Left lobe of liver (tissue), 2 donors: ENCODE measurements at regions not wholly inside any gene's neighbourhood (a gene's known extent, or its start where the extent isn't known, plus 50 kb on each side); places are given as distances from the start of the nearest gene placed in this dataset.

Experiments used
- ATAC-seq: fragments of 200-7000 bp; cut with Tn5 transposase; one replicate; pipeline ENCODE4 v1.9.1; 2020; ENCODE audit warnings: mild to moderate bottlenecking, moderate library complexity
- DNase-seq: peaks from one replicate; pipeline ENCODE4 v3.0.0-alpha.2; 2020; ENCODE audit warnings: low spot score
- donor health status: DM: no; HTN: no; CAD: no; lungs with moderate emphysema.
- donor health status: DM: no; HTN: yes; CAD: no.

DNA sequence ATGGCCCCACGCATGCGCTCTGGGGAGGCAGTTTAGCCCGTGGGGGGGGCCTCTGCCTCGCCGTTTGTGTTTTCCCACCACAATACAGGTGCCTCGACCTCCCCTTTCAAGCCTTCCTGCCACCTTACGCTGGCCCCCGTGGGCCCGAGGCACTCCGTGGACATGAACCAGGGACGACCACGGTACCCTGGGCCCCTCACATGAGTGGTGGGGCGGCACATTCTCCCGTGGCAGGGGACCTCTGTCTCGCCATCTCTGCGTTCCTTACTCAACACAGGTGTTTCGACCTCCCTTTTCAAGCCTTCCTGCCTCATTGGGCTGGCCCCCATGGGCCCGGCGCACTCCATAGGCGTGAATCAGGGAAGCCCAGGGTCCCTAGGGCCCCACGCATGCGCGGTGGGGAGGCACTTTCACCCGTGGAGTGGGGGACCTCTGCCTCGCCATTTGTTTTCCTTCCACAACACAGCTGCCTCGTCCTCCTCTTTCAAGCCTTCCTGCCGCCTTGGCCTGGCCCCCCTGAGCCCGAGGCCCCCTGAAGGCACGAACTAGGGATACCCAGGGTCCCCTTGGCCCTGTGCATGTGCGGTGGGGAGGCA lies 339.5 kb downstream of the ALG10 start:
- DNase-seq = no peak
- no peak for ATAC-seq

DNA sequence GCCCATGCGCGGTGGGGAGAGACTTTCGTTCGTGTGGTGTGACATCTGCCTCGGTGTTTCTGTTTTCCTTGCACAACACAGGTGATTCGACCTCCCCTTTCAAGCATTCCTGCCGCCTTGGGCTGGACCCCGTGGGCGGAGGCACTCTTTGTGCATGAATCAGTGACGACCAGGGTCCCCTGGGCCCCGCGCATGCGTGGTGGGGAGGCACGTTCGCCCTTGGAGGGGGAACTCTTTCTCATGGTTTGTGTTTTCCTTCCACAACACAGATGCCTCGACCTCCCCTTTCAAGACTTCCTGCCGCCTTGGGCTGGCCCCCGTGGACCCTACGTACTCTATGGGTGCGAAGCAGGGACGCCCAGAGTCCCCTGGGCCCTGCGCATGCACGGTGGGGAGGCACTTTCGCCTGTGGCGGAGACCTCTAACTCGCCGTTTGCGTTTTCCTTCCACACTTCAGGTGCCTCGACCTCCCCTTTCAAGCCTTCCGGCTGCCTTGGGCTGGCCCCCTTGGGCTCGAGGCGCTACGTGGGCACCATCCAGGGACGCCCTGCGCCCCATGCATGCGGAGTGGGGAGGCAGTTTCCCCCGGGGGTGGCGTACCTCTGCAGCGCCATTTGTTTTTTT lies 340.9 kb downstream of the ALG10 start:
- no peak for DNase-seq
- no peak for ATAC-seq

DNA sequence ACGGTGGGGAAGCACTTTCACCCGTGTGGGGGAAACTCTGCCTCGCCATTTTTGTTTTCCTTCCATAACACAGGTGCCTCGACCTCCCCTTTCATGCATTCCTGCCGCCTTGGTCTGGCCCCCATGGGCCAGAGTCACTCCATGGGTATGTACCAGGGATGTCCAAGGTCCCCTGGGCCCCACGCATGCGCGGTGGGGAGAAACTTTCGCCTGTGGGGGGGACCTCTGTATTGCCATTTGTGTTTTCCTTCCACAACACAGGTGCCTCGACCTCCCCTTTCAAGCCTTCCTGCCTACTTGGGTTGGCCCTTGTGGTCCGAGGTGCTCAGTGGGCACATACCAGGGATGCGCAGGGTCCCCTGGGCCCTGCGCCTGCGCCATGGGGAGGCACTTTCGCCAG lies 345.8 kb downstream of the ALG10 start:
- no peak for ATAC-seq
- DNase-seq = no peak

DNA sequence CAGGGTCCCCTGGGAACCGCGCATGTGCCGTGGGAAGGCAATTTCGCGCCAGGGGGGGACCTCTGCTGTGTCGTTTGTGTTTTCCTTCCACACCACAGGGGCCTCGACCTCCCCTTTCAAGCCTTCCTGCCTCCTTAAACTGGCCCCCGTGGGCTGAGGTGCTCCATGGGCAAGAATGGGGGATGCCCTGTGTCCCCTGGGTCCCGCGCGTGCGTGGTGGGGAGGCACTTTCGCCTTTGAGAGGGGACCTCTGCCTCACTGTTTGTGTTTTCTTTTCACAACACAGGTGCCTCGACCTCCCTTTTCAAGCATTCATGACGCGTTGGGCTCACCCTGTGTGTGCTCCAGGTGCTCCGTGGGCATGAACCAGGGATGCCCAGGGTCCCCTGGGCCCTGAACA lies 348.8 kb downstream of the ALG10 start:
- DNase-seq = no peak

DNA sequence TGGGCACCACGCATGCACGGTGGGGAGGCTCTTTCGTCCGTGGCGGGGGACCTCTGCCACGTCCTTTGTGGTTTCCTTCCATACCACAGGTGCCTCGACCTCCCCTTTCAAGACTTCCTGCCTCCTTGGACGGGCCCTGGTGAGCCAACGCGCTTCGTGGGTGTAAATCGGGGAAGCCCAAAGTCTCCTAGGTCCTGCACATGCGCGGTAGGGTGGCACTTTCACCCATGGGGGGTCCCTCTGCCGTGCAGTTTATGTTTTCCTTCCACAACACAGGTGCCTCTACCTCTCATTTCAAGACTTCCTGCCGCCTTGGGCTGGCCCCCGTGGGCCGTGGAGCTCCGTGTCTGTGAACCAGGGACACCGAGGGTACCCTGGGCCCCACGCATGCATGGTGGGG lies 349.7 kb downstream of the ALG10 start:
- DNase-seq (no peak), ATAC-seq (no peak)

More for the DNA sequence above, 348.8 kb downstream of the ALG10 start:
- no peak for ATAC-seq

DNA sequence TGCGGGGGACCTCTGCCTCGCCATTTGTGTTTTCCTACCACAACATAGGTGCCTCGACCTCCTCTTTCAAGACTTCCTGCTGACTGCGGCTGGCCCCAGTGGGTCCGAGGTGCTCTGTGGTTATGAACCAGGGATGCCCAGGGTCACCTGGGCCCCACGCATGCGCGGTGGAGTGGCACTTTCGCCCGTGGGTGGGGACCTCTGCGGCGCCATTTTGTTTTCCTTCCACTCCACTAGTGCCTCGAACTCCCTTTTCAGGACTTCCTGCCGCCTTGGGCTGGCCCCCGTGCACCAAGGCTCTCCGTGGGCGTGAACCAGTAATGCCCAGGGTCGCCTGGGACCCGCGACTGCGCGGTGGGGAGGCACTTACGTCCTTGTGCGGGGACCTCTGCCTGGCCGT lies 351.6 kb downstream of the ALG10 start:
- no peak for DNase-seq
- ATAC-seq = no peak

DNA sequence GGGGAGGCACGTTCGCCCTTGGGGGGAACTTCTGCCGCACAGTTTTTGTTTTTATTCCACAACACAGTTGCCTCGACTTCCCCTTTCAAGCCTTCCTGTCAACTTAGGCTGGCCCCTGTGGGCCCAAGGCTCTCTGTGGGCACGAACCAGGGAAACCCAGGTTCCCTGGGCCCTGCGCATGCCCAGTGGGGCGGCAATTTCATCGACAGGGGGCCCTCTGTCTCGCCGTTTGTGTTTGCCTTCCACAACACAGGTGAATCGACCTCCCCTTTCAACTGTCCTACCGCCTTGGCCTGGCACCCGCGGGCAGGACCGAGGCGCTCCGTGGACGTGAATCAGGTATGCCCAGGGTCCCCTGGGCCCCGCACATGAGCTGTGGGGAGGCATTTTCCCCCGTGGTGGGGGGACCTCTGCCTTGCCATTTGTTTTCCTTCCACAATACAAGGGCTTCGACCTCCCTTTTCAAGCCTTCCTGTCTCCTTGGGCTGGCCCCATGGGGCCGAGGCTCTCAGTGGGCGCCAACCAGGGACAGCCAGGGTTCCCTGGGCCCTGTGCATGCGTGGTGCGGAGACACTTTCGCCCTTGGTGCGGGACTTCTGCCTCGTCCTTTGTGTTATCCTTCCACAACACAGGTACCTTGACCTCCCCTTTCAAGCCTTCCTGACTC lies 354.0 kb downstream of the ALG10 start:
- ATAC-seq (no peak), DNase-seq (no peak)

DNA sequence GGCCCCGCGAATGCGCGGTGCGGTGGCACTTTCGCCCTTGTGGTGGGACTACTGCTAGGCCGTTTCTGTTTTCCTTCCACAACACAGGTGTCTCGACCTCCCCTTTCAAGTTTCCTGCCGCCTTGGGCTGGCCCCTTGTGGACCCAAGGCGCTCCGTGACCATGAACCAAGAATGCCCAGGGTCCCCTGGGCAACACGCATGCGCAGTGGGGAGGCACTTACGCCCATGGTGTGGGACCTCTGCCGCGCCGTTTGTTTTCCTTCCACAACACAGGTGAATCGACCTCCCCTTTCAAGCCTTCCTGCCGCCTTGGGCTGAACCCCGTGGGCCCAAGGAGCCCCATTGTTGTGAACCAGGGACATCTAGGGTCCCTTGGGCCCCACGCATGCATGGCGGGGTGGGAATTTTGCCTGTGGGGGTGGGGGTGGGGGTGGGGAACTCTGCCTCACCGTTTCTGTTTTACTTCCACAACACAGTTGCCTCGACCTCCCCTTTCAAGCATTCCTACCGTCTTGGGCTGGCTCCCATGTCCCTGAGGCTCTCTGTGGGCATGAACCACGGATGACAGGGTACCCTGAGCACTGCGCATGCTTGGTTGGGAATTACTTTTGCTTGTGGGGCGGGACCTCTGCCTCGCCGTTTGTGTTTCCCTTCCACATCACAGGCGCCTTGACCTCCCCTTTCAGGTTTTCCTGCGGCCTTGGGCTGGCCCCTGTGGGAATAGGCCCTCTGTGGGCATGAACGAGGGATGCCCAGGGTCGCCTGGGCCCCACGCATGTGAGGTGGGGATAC lies 355.1 kb downstream of the ALG10 start:
- ATAC-seq (no peak), DNase-seq (no peak)

DNA sequence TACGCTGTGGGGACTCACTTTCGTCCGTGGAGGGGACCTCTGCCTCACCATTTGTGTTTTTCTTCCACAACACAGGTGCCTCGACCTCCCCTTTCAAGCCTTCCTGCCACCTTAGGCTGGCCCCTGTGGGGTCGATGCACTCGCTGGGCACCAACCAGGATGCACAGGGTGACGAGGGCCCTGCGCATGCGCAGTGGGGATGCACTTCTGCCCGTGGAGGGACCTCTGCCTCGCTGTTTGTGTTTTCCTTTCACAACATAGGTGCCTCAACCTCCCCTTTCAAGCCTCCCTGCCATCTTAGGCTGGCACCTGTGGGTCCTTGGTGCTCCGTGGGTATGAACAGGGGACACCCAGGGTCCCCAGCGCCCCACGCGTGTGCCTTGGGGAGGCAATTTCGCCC lies 356.8 kb downstream of the ALG10 start:
- ATAC-seq = no peak
- no peak for DNase-seq

DNA sequence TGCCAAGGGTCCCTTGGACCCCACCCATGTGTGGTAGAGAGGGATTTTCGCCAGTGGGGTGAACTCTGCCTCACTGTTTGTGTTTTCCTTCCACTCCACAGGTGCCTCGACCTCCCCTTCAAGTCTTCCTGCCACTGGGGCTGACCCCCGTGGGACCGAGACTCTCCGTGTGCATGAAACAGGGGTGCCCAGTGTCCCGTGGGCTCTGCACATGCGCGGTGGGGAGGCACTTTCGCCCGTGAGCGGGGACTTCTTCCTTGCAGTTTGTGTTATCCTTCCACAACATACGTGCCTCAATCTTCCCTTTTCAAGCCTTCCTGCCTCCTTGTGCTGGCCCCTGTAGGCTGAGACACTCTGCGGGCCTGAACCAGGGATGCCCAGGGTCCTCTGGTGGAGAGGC lies 362.4 kb downstream of the ALG10 start:
- no peak for ATAC-seq

DNA sequence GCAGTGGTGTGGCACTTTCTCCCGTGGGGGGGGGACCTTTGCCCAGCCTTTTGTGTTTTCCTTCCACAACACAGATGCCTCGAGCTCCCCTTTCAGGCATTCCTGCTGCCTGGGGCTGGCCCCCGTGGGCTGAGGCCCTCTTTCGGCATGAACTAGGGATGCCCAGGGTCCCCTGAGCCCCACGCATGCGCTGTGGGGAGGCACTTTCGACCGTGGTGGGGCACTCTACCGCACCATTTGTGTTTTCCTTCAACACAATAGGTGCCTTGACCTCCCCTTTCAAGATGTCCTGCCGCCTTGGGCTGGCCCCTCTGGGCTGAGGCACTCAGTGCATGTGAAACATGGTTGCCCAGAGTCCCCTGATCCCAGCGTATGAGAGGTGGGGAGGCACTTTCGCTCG lies 363.7 kb downstream of the ALG10 start:
- DNase-seq = no peak
- ATAC-seq = no peak

More for the DNA sequence above, 362.4 kb downstream of the ALG10 start:
- DNase-seq = no peak

DNA sequence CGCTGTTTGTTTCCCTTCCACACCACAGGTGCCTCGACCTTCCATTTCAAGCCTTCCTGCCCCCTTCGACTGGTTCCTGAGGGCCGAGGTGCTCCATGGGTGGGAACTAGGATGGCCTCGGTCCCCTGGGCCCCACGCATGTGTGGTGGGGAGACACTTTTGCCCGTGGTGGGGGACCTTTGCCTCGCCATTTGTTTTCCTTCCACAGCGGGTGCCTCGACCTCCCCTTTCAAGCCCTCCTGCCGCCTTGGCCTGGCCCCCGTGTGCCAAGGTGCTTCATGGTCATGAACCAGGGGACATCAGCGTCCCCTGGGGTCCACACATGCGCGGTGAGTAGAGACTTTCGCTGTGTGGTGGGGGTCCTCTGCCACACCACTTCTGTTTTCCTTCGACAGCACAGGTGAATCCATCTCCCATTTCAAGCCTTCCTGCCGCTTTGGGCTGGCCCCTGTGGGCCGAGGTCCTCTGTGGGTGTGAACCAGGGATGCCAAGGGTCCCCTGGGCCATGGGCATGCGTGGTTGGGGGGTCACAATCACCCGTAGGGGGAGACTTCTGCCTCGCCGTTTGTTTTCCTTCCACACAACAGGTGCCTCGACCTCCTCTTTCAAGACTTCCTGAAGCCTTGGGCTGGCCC lies 364.4 kb downstream of the ALG10 start:
- ATAC-seq = no peak
- DNase-seq = no peak

DNA sequence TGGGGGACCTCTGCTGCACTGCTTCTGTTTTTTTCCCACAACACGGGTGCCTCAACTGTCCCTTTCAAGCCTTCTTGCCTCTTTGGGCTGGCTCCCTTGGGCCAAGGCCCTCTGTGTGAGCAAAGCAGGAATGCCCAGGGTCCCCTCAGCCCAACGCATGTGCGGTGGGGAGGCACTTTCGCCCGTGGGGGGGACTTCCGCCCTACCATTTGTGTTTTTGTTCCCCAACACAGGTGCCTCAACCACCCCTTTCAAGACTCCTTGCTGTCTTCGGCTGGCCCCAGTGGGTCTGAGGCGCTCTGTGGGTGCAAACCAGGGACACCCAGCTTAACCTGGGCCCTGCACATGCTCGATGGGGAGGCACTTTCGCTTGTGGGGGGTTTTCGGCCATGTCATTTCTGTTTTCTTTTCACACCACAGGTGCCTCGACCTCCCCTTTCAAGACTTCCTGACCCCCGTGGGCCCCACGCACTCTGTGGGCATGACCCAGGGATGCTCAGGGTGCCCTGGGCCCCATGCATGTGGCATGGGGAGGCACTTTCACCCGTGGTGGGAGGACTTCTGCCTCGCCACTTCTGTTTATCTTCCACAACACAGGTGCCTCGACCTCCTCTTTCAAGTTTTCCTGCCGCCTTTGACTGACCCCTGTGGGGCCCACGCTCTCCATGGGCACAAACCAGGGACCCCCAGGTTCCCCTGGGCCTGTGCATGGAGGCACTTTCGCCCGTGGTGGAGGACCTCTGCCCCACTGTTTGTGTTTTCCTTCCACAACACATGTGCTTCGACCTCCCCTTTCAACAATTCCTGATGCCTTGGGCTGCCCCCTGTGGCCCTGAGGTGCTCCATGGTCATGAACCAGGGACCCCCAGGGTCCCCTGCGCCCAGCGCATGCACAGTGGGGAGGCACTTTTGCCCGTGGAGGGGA lies 365.7 kb downstream of the ALG10 start:
- DNase-seq = no peak
- no peak for ATAC-seq

DNA sequence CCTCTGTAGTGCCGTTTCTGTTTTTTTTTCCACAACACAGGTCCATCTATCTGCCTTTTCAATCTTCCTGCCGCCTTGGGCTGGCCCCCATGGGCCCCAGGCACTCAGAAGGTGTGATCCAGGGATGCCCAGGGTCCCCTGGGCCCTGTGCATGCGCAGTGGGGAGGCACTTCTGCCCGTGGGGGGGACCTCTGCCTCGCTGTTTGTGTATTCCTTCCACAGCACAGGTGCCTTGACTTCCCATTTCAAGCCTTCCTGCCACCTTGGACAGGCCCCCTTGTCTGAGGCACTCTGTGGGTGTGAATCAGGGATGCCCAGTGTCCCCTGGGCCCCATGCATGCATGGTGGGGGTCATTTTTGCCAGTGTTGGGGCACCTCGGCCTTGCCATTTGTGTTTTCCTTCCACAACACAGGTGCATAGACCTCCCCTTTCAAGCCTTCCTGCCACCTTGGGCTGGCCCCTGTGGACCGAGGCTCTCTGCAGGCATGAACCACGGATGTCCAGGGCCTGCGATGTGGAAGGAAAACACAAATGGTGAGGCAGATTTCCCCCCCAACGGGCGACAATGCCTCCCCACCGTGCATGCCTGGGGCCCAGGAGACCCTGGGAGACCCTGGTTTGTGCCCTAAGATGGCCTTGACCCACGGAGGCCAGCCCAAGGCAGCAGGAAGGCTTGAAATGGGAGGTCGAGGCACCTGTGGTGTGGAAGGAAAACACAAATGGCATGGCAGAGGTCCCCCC lies 366.5 kb downstream of the ALG10 start:
- DNase-seq = no peak
- no peak for ATAC-seq

DNA sequence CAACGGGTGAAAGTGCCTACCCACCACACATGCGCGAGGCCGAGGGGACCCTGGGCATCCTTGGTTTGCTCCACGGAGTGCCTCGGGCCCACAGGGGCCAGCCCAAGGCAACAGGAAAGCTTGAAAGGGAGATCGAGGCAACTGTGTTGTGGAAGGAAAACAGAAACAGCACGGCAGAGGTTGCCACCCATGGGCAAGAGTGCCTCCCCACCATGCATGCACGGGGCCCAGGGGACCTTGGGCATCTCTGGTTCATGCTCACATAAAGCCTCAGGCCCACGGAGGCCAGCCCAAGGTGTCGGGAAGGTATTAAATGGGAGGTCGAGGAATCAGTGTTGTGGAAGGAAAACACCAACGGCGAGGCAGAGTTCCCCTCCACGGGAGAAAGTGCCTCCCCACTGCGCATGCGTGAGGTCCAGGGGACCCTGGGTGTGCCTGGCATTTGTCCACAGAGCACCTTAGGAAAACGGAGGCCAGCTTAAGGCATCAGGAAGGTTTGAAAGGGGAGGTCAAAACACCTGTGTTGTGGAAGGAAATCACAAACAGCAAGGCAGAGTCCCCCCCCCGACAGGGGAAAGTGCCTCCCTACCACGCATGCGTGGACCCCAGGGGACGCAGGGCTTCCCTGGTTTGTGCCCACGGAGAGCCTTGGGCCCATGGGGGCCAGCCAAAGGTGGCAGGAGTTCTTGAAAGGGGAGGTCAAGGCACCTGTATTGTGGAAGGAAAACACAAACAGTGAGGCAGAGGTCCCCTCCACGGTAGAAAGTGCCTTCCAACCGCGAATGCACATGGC lies 367.3 kb downstream of the ALG10 start:
- DNase-seq (no peak), ATAC-seq (no peak)

DNA sequence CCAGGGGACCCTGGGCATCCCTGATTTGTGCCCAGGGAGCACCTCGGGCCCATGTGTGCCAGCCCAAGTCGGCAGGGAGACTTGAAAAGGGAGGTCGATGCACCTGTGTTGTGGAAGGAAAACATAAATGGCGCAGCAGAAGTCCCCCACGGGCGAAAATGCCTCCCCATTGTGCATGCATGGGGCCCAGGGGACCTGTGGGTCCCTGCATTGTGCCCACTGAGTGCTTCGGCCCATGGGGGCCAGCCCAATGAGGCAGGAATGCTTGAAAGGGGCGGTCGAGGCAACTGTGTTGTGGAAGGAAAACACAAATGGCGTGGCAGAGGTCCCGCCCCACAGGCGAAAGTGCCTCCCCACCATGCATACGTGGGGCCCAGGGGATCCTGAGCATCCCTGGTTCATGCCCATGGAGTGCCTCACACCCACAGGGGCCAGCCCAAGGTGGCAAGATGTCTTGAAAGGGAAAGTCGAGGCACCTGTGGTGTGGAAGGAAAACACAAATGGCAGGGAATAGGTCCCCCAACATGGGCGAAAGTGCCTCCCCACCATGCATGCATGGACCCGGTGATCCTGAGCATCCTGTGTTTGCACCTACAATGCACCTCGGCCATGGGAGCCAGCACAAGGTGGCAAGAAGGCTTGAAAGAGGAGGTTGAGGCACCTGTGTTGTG lies 368.0 kb downstream of the ALG10 start:
- no peak for ATAC-seq

DNA sequence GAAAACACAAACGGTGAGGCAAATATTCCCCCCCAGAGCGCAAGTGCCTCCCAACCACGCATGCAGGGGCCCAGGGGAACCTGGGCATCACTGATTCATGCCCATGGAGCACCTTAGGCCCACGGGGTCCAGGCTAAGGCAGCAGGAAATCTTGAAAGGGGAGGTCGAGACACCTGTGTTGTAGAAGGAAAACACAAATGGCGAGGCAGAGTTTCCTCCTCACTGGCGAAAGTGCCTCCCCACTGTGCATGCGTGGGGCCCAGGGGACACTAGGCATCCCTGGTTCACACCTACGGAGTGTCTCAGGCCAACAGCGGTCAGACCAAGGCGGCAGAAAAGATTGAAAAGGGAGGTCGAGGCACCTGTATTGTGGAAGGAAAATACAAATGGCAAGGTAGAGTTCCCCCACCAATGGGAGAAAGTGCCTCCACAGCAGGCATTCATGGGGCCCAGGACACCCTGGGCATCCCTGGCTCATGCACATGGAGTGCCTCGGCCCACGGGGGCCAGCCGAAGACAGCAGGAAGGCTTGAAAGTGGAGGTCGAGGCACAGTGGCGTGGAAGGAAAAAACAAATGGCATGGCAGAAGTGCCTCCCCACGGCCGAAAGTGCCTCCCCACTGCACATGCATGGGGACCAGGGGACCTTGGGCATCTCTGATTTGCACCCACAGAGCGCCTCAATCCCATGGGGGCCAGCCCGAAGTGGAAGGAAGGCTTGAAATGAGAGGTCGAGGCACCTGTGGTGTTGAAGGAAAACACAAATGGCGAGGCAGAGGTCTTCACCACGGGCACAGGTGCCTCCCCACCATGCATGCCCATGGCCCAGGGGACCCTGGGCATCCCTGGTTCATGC lies 368.8 kb downstream of the ALG10 start:
- no peak for ATAC-seq
- DNase-seq = peak; percentile 33

More for the DNA sequence above, 368.0 kb downstream of the ALG10 start:
- no peak for DNase-seq
